ENCODE measurements at regions not wholly inside any gene's neighbourhood (a gene's known extent, or its start where the extent isn't known, plus 50 kb on each side); places are given as distances from the start of the nearest gene placed in this dataset.

GRCh38 chr7:145497911-145498525, 618.6 kb upstream of the CNTNAP2 start:
- TF ChIP-seq, protein P1, sequence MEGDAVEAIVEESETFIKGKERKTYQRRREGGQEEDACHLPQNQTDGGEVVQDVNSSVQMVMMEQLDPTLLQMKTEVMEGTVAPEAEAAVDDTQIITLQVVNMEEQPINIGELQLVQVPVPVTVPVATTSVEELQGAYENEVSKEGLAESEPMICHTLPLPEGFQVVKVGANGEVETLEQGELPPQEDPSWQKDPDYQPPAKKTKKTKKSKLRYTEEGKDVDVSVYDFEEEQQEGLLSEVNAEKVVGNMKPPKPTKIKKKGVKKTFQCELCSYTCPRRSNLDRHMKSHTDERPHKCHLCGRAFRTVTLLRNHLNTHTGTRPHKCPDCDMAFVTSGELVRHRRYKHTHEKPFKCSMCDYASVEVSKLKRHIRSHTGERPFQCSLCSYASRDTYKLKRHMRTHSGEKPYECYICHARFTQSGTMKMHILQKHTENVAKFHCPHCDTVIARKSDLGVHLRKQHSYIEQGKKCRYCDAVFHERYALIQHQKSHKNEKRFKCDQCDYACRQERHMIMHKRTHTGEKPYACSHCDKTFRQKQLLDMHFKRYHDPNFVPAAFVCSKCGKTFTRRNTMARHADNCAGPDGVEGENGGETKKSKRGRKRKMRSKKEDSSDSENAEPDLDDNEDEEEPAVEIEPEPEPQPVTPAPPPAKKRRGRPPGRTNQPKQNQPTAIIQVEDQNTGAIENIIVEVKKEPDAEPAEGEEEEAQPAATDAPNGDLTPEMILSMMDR (IDR thresholded peaks at IDR 0.05; ENCODE audit: extremely low read depth, insufficient read depth, missing control alignments) = no peak
- DNase-seq (ENCODE audit: low spot score) = no peak
- in situ Hi-C loops (cut with MboI; ENCODE audit: low pct_unique_long_range_greater_than_20kb, low sequenced_read_pairs, unreplicated experiment) = no loop called here

DNA sequence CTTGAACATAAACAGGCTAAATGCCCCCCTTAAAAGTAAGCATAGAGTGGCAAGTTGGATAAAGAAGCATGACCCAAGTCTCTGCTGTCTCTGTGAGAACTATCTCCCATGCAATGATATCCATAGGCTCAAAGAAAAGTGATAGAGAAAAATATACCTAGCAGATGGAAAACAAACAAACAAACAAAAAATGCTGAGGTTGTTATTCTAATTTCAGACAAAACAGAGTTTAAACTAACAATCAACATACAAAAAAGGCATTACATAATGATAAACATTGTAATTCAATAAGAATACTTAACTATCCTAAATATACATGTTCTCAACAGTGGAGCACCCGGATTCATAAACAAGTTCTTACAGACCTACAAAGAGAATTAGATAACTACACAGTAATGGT, 626.2 kb upstream of the CNTNAP2 start:
- DNase-seq (ENCODE audit: low spot score) = no peak
- in situ Hi-C loops (cut with MboI; ENCODE audit: low pct_unique_long_range_greater_than_20kb, low sequenced_read_pairs, unreplicated experiment) = no loop called here
- TF ChIP-seq, protein P1 (IDR thresholded peaks at IDR 0.05; ENCODE audit: extremely low read depth, insufficient read depth, missing control alignments) = no peak

- in situ Hi-C loops (cut with MboI; ENCODE audit: low pct_unique_long_range_greater_than_20kb, low sequenced_read_pairs, unreplicated experiment) = no loop called here
- TF ChIP-seq, protein P1 (IDR thresholded peaks at IDR 0.05; ENCODE audit: extremely low read depth, insufficient read depth, missing control alignments) = no peak
These were observed 627.0 kb upstream of the CNTNAP2 start for GRCh38 chr7:145489609-145490008.

DNA sequence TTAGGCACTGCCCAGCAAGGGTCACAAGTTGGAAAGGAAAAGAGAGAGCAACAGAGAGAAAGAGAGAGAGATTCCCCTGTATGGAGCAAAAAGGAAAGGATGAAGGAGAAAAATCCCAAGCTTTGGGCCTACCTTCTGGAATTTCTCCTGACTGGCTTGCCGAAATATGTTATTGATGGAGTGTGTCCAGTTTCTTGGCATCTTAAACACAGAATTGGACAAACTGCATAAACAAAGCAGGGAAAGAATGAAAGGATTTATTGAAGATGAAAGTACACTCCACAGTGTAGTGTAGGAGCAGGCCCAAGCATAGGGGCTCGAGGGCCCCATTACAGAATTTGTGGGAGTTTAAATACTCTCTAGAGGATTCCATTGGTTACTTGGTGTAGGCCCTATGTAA, 627.8 kb upstream of the CNTNAP2 start:
- TF ChIP-seq, protein P1 (IDR thresholded peaks at IDR 0.05; ENCODE audit: extremely low read depth, insufficient read depth, missing control alignments) = no peak
- in situ Hi-C loops (cut with MboI; ENCODE audit: low pct_unique_long_range_greater_than_20kb, low sequenced_read_pairs, unreplicated experiment) = no loop called here
- DNase-seq (ENCODE audit: low spot score) = no peak

More at GRCh38 chr7:145489609-145490008, 627.0 kb upstream of the CNTNAP2 start:
- no peak for DNase-seq (ENCODE audit: low spot score)

DNA sequence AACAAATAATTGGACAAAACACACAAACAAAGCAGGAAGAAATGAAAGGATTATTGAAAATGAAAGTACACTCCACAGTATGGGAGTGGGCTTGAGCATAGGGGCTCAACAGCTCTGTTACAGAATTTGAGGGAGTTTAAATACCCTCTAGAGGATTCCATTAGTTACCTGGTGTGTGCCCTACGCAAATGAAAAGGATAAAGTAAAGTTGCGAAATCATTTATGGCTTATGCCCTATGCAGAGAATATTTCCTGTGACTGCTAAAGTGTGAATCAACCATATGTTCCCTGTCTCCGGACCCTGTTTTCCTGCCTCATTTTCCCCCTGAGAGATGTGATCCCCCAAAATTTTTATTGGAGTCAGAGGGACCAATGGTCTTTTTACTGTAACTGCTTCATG, 634.6 kb upstream of the CNTNAP2 start:
- TF ChIP-seq, protein P1 (IDR thresholded peaks at IDR 0.05; ENCODE audit: extremely low read depth, insufficient read depth, missing control alignments) = no peak
- in situ Hi-C loops (cut with MboI; ENCODE audit: low pct_unique_long_range_greater_than_20kb, low sequenced_read_pairs, unreplicated experiment) = no loop called here
- DNase-seq (ENCODE audit: low spot score) = no peak

- no peak for DNase-seq (ENCODE audit: low spot score)
- in situ Hi-C loops (cut with MboI; ENCODE audit: low pct_unique_long_range_greater_than_20kb, low sequenced_read_pairs, unreplicated experiment) = no loop called here
- TF ChIP-seq, protein P1 (IDR thresholded peaks at IDR 0.05; ENCODE audit: extremely low read depth, insufficient read depth, missing control alignments) = no peak
These were observed 638.1 kb upstream of the CNTNAP2 start for GRCh38 chr7:145478541-145478940.

Measured in GM13977 (cell line).